ENCODE measurements at regions not wholly inside any gene's neighbourhood (a gene's known extent, or its start where the extent isn't known, plus 50 kb on each side); places are given as distances from the start of the nearest gene placed in this dataset.

DNA sequence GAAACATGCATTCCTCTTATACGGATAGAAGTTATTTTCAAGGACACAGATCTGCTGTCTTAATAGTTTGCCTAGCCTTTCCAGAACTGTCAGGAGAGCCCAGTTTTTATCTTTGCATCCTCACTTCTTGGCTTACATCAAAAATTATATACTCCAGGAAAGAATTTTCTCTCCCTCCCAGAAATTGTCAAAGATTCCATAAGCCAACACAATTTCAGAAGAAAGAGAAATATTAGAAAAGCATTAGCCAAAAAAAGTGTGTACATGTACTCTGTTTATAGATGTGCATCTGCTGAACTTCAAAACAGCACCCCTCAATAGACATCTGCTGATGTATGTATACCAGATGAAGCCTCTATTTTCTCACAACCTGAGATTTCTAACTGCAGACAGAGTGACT is 210.4 kb downstream of the METTL4 start:
- TF ChIP-seq, protein P1, sequence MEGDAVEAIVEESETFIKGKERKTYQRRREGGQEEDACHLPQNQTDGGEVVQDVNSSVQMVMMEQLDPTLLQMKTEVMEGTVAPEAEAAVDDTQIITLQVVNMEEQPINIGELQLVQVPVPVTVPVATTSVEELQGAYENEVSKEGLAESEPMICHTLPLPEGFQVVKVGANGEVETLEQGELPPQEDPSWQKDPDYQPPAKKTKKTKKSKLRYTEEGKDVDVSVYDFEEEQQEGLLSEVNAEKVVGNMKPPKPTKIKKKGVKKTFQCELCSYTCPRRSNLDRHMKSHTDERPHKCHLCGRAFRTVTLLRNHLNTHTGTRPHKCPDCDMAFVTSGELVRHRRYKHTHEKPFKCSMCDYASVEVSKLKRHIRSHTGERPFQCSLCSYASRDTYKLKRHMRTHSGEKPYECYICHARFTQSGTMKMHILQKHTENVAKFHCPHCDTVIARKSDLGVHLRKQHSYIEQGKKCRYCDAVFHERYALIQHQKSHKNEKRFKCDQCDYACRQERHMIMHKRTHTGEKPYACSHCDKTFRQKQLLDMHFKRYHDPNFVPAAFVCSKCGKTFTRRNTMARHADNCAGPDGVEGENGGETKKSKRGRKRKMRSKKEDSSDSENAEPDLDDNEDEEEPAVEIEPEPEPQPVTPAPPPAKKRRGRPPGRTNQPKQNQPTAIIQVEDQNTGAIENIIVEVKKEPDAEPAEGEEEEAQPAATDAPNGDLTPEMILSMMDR (conservative IDR thresholded peaks at IDR 0.05; ENCODE audit: low read length): no peak
- DNase-seq (ENCODE audit: low read depth): no peak
- H3K4me3 ChIP-seq (ENCODE audit: low read length): no peak overlapping the region

DNA sequence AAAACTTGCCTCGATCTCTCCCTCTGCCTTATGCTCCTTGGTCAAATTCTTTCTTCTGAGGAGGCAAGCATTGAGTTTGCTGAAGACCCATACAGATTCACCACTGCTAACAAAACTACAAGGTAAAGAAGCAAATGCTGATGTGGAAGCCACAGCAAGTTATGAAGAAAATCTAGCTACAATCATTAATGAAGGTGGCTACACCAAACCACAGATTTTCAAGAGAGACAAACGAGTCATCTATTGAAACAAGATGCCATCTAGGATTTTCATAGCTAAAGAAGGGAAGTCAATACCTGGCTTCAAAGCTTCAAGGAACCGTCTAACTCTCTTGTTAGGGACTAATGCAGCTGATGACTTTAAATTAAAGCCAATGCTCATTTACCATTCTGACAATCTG is 203.2 kb downstream of the METTL4 start:
- TF ChIP-seq, protein P1 (conservative IDR thresholded peaks at IDR 0.05; ENCODE audit: low read length): no peak
- no peak overlapping the region for H3K4me3 ChIP-seq (ENCODE audit: low read length)

DNA sequence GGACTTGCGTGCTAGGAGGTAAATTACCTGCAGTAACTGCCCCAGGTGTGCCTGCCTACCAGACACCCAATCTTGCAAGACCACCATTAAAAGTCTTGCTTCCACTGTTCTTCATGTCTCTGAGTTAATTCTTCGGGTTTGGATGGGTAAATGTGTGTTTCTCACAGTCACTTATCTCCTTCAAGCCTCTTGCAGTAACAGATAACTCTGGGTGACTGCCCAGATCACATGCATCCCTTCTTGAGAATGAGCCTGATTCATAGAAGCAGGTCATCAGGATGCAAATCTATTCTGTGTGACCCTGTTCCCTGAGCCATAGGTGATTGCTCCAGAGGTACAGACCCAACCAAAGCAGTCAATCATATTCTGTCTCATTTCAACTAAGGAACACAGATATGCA is 194.6 kb downstream of the METTL4 start:
- TF ChIP-seq, protein P1 (conservative IDR thresholded peaks at IDR 0.05; ENCODE audit: low read length): no peak
- no peak overlapping the region for H3K4me3 ChIP-seq (ENCODE audit: low read length)
- DNase-seq (ENCODE audit: low read depth): no peak

More for the DNA sequence above, 203.2 kb downstream of the METTL4 start:
- DNase-seq (ENCODE audit: low read depth): no peak

DNA sequence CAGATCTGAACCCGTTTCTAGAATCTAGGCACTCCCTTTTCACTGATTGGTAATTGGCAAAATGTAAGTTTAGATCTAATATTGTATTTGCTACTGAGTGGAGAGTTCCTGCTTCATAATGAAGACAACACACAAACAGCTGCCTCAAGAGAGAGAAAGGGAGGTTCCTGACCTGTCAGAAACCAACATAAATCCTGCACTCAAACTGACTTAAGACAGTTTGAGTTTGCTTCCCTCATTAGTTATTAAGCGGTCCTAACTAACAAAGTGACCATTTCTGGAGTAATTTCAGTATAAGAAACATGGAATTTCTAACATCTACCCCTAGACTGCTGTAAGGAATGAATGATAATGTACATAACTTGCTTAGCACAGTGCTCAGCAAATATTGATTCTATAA is 191.2 kb downstream of the METTL4 start:
- H3K4me3 ChIP-seq (ENCODE audit: low read length): no peak overlapping the region
- DNase-seq (ENCODE audit: low read depth): no peak
- TF ChIP-seq, protein P1 (conservative IDR thresholded peaks at IDR 0.05; ENCODE audit: low read length): no peak

DNA sequence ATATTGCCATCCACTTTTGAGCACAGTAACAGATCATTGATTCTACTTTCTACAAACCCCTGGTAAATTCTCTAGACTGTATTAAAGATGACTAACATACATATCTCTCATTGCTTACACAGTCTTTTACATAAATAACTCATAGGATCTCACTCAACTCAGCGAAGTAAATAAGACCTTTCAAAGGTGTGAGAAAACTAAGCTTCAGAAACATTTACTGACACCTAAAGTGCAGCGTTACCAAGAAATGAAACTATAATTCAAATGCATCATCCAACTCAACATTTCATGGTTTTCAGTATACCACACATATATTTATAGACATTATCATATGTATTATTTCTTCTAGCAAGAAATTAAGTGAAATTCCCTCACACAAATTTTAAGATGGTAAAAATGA is 189.8 kb downstream of the METTL4 start:
- TF ChIP-seq, protein P1 (conservative IDR thresholded peaks at IDR 0.05; ENCODE audit: low read length): no peak
- no peak overlapping the region for H3K4me3 ChIP-seq (ENCODE audit: low read length)
- DNase-seq (ENCODE audit: low read depth): no peak

DNA sequence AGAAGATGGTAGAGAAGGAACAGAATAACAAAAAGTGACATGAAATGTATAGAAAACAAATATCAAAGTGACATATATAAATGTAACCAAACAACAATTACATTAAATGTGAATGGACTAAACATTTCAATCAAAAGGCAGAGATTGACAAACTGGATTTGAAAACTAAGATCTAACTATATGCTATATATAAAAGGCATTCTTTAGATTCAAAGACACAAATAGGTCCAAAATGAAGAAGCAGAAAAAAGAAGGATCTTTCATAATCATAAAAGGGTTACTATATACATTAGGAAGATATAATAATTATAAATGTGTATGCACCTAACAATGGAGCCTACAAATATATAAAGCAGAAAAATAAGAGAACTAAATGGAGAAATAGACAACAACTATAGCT is 183.7 kb downstream of the METTL4 start:
- no peak overlapping the region for H3K4me3 ChIP-seq (ENCODE audit: low read length)
- DNase-seq (ENCODE audit: low read depth): no peak
- TF ChIP-seq, protein P1 (conservative IDR thresholded peaks at IDR 0.05; ENCODE audit: low read length): no peak

DNA sequence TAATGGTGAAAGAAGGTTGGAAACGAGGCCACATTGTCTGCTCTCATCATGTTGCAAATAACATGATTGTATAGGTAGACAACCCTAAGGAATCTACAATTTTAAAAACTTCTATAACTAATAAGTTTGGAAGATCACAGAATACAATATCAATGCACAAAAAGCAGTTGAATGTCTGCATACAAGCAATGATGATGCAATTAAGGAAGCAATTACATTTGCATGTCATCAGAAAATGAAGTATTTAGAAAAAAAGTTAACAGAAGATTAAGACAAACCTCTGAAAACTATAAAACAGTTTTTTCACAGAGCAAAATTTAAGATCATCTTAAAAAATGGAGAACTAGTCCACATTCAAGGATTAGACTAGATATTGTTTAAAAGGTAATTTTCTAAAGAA is 181.1 kb downstream of the METTL4 start:
- no peak overlapping the region for H3K4me3 ChIP-seq (ENCODE audit: low read length)
- DNase-seq (ENCODE audit: low read depth): no peak
- TF ChIP-seq, protein P1 (conservative IDR thresholded peaks at IDR 0.05; ENCODE audit: low read length): no peak

All from AG10803 (cell line).